Ecto neural progenitor cell (in vitro differentiated cells): ENCODE measurements at regions not wholly inside any gene's neighbourhood (a gene's known extent, or its start where the extent isn't known, plus 50 kb on each side); places are given as distances from the start of the nearest gene placed in this dataset.

ENCODE experiments used
- DNase-seq: peaks from one replicate; pipeline ENCODE4 v3.0.0-alpha.2; 2018; ENCODE audit warnings: low spot score

- no peak for DNase-seq
Measured at GRCh38 chr3:31349001-31349748, 183.6 kb upstream of the STT3B start.

GRCh38 chr3:31350307-31350706 lies 182.4 kb upstream of the STT3B start:
- no peak for DNase-seq

- DNase-seq = no peak
Measured at GRCh38 chr3:31352331-31352730, 180.4 kb upstream of the STT3B start.

- DNase-seq = no peak
Measured at GRCh38 chr3:31353166-31353565, 179.6 kb upstream of the STT3B start.

- no peak for DNase-seq
Measured at GRCh38 chr3:31354373-31354772, 178.4 kb upstream of the STT3B start.

GRCh38 chr3:31355807-31356206 lies 176.9 kb upstream of the STT3B start:
- no peak for DNase-seq

GRCh38 chr3:31356941-31357340 lies 175.8 kb upstream of the STT3B start:
- DNase-seq = no peak

- DNase-seq = no peak
Measured at GRCh38 chr3:31357451-31357850, 175.3 kb upstream of the STT3B start.

- DNase-seq = no peak
Measured at GRCh38 chr3:31358473-31359070, 174.2 kb upstream of the STT3B start.

GRCh38 chr3:31361371-31362273 lies 171.1 kb upstream of the STT3B start:
- no peak for DNase-seq

- DNase-seq = no peak
Measured at GRCh38 chr3:31364188-31364587, 168.5 kb upstream of the STT3B start.

GRCh38 chr3:31364711-31365110 lies 168.0 kb upstream of the STT3B start:
- DNase-seq = no peak

GRCh38 chr3:31367518-31367917 lies 165.2 kb upstream of the STT3B start:
- no peak for DNase-seq

- DNase-seq = no peak
Measured at GRCh38 chr3:31369637-31370379, 162.9 kb upstream of the STT3B start.

GRCh38 chr3:31370380-31370666 lies 162.4 kb upstream of the STT3B start:
- DNase-seq = no peak

- DNase-seq = no peak
Measured at GRCh38 chr3:31370681-31371080, 162.0 kb upstream of the STT3B start.

- no peak for DNase-seq
Measured at GRCh38 chr3:31371484-31372177, 161.1 kb upstream of the STT3B start.

GRCh38 chr3:31373681-31374080 lies 159.0 kb upstream of the STT3B start:
- no peak for DNase-seq

GRCh38 chr3:31377045-31377642 lies 155.6 kb upstream of the STT3B start:
- DNase-seq = no peak

GRCh38 chr3:31378231-31378630 lies 154.5 kb upstream of the STT3B start:
- DNase-seq = no peak

- DNase-seq = no peak
Measured at GRCh38 chr3:31379598-31379997, 153.1 kb upstream of the STT3B start.
